ENCODE measurements at regions not wholly inside any gene's neighbourhood (a gene's known extent, or its start where the extent isn't known, plus 50 kb on each side); places are given as distances from the start of the nearest gene placed in this dataset.
"Not testable (repeated sequence)": the region's sequence is repeated elsewhere in the genome, so short reads cannot be mapped to it uniquely, and the experiment has no call there.

GRCh38 chr5:107068782-107069181, 602.0 kb downstream of the EFNA5 start:
- DNase-seq: no peak

GRCh38 chr5:107067395-107067794, 603.3 kb downstream of the EFNA5 start:
- peak; percentile 13 for DNase-seq

DNA sequence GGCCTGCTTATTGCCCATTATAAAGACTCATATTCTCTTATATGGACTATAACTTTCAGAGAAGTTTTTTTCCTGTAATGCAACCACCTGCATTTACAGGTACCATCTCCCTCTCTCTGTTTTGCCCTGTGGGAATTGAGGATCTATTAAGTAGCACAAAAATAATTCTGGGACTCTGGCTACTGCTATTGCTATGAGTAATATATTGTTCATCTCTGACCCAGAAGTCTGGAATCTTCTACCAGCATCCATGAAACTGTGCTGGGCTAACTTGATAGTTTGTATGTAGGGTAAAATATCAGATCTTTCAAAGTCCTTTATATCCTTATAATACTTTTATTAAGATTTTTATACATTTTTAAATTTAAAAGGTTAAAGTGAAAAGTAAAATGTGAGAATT, 607.2 kb downstream of the EFNA5 start:
- peak; percentile 18 for DNase-seq

- DNase-seq: no peak
Measured at GRCh38 chr5:107058803-107059202, 611.9 kb downstream of the EFNA5 start.

DNA sequence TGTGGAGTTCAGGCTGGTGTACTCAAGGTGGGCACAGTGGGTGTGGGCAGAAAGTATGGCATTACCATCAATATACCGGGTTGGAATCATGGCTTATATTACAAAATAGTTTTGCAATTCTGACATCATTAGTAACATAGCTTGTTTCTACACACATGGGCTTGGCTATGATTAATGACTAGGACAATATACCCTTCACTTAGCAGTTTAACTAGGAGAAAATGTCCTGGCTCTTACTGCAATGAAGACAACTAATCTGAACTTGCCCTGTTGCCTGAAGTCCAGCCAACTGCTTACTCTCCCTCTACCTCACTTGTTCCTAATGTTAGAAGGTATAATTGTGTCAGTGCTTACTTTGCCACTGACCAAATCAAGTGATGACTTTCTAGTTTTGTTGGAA, 612.5 kb downstream of the EFNA5 start:
- no peak for DNase-seq

- no peak for DNase-seq
Measured at GRCh38 chr5:107056278-107056677, 614.5 kb downstream of the EFNA5 start.

DNA sequence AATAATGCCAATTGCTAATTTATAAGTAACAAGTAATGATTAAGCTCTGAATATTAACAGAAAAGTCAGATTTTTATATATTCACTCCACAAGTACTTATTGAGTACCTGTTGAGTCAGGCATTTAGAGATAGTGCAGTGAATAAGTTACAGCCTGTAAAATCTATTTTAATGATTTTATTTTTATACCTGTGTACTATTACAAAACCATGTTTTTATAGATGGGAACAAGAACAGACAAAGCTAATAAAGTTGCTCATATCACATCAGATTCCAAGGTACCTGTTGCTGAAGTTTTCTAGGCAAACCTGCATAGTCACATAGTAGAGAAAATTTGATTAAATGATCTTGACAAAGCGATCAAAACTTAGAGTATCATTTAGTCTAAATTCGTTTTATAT, 623.7 kb downstream of the EFNA5 start:
- no peak for DNase-seq

GRCh38 chr5:107043665-107044064, 627.1 kb downstream of the EFNA5 start:
- no peak for DNase-seq

- no peak for DNase-seq
Measured at GRCh38 chr5:107040907-107041306, 629.8 kb downstream of the EFNA5 start.

- no peak for DNase-seq
Measured at GRCh38 chr5:107032629-107033028, 638.1 kb downstream of the EFNA5 start.

- DNase-seq: no peak
Measured at GRCh38 chr5:107028938-107029337, 641.8 kb downstream of the EFNA5 start.

DNA sequence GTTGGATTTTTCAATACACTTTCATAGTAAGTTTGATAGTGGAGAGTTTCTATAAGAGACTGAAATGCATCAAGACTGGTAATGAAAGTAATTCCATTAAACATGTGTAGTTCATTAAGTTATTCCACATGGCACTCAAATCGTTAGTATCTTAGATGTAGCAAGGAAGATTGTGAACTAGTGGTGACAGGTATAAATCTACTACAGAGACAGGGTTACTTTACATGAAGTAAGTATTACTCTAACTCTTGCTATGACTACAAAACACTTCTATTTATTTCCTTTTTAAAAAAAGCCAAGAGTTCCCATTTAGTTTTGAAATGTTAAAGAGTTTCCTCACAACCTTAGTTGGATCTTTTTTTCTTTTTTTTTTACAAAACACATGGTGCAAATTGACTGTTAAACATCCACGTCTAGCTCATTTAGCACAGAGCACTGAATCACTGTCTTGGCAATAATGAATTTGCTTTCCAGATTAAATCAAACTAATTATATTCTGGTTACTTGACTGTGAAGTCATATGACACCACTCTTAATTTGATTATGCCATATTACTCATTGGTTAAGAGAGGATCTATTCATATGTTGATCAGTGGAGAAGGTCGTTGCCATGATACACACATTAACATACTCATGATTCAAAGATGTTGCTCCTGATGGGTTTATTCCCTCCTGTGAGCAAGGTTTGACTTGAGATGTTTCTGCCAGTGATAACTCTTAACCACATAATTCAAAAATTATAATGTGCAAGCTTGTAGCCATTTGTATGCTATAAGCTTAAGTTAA, 644.8 kb downstream of the EFNA5 start:
- DNase-seq: peak; percentile 4

GRCh38 chr5:107023732-107024131, 647.0 kb downstream of the EFNA5 start:
- no peak for DNase-seq

DNA sequence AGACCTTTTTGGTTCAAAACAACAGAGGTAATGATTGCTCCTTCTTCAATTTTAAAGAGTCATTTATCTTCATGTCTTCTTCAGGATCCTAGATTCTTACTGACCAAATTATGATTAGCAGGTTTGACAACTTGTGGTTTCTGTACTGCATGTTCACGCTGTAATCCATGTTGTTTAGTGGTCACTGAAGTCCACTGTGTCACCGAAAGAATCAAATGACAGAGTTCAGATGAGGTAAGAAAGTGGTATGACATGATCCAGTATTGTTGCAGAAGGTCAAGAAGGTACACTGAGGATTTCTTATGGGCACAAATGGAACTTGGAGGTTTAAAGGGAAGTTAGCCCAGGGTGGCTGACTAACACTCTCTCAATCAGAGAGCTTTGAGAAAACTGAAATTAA, 649.2 kb downstream of the EFNA5 start:
- no peak for DNase-seq

DNA sequence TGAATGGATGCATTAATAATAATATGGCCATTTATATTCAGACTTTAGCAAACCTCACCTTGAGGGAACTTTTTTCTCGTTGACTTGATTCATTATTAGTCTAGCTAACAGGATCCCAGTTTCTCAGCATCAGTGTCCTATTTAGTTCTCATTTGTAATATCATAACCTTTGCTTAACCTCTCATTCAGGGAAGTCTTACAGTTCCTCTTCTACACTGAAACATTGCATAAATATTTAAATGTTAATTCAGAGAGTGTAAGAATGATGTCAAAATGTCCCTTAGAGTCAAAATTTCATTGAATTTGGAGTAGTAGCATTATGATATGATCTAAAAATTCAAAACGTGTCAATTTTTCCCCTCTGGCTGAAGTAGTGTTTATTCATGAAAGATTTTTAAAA, 650.1 kb downstream of the EFNA5 start:
- DNase-seq: no peak

- no peak for DNase-seq
Measured at GRCh38 chr5:107017616-107018015, 653.1 kb downstream of the EFNA5 start.

GRCh38 chr5:107012371-107012770, 658.4 kb downstream of the EFNA5 start:
- DNase-seq: no peak

DNA sequence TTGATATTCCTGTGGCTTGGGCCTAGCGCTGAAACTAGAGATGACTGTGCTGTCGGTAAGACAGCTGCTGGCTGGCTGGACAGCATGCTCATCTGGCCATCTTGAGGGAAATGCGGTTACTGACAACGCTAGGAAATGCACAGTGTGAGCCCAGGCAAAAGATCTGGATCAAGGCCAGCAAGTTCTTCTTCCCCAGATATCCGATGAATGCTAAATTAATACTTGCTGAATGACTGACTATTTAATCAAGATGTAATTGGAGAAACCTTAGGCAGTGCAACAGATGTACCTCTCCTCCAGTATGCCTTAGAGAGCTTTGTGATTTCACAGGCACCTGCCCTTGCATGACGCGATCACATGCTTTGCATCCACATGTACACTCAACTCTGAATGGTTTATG, 659.1 kb downstream of the EFNA5 start:
- peak; percentile 53 for DNase-seq

DNA sequence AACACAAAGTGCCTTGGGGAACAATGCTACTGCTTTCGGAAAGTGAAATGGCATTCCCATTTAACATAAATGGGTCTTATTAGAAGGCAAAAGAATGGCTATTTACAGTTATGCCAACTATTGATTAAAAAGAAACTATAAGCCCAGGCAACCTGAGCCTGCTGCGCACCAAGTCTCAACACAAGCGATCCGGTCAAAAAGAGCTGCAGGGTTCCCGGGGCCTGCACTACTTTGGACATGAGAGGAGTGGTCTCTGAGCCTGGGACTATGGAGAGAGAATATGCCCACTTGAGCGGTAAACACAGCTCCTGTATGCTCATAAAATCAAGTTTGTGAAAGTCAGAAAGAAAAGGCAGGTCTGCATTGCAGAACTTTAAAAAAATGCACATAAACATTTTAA, 660.7 kb downstream of the EFNA5 start:
- no peak for DNase-seq

DNA sequence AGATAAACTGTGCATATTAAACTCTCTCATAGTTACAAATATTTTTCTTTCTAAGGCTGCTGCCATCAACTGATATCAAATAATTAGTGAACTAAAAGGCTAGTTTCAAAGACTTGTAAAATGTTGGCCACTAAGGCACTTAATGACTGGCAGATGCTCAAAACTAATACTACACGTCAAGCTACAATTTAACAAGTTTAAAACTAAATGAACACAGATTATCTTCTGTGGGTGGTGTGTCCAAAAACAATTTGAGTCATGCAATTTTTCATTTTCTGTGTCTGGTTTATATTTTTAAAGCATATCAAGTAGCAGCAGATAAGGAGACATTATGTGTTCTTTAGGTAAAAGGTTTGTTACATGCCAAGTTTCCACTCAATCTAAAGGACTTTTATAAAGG, 665.1 kb downstream of the EFNA5 start:
- DNase-seq: no peak

DNA sequence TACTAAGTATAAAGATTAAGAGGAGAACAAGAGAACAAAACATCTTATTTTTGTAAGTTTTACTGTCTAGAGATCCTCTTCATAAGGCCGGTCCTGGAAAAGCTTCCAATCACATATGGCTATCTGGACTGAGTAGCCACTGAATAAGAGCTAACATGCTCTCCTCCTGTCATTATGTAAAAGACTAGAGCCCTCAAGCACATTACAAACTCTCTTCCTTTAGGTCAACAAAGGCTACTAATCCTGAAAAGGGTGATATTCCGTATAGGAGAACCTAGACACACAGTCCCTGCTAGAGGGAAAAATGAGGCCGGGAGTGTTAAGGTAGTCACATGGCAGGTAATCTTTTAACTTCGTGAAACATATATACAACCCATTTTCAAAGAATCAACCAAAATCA, 665.6 kb downstream of the EFNA5 start:
- no peak for DNase-seq

GRCh38 chr5:107002115-107002514, 668.6 kb downstream of the EFNA5 start:
- DNase-seq: no peak

DNA sequence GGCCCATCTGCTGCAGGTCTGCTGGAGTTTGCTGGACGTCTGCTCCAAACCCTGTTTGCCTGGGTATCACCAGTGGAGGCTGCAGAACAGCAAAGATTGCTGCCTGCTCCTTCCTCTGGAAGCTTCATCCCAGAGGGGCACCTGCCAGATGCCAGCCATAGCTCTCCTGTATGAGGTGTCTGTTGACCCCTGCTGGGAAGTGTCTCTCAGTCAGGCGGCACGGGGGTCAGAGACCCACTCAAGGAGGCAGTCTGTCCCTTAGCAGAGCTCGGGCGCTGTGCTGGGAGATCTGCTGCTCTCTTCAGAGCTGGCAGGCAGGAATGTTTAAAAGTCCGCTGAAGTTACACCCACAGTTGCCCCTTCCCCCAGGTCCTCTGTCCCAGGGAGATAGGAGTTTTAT, 671.2 kb downstream of the EFNA5 start:
- DNase-seq: not testable (repeated sequence)

GRCh38 chr5:106986006-106986405, 684.7 kb downstream of the EFNA5 start:
- DNase-seq: no peak

GRCh38 chr5:106985174-106985573, 685.6 kb downstream of the EFNA5 start:
- DNase-seq: no peak

Data from fibroblast of skin of abdomen (primary cell).